ENCODE measurements at regions not wholly inside any gene's neighbourhood (a gene's known extent, or its start where the extent isn't known, plus 50 kb on each side); places are given as distances from the start of the nearest gene placed in this dataset.

DNA sequence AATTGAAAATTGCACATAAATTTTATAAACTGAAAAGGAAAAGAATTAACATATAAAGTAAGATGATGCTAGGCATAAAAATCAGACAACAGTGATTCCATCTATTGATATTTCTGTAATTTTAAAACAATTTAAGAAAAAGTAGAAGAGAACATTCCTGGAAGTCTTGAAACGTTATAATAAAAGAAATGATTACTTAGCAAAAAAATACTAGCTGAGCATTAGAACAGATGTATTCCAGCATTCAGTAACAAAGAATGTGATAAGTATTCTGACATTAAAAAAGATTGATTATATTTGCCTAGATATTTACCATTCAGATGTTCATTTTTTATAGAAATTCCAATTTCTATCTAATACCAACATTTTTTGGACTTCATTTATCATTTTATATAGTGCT is 120.1 kb upstream of the PPP1R9A start:
- TF ChIP-seq, protein P1, sequence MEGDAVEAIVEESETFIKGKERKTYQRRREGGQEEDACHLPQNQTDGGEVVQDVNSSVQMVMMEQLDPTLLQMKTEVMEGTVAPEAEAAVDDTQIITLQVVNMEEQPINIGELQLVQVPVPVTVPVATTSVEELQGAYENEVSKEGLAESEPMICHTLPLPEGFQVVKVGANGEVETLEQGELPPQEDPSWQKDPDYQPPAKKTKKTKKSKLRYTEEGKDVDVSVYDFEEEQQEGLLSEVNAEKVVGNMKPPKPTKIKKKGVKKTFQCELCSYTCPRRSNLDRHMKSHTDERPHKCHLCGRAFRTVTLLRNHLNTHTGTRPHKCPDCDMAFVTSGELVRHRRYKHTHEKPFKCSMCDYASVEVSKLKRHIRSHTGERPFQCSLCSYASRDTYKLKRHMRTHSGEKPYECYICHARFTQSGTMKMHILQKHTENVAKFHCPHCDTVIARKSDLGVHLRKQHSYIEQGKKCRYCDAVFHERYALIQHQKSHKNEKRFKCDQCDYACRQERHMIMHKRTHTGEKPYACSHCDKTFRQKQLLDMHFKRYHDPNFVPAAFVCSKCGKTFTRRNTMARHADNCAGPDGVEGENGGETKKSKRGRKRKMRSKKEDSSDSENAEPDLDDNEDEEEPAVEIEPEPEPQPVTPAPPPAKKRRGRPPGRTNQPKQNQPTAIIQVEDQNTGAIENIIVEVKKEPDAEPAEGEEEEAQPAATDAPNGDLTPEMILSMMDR (conservative IDR thresholded peaks at IDR 0.05; ENCODE audit: low read depth, low read length): no peak
- no peak for TF ChIP-seq EZH2phosphoT487 (IDR thresholded peaks at IDR 0.05; ENCODE audit: borderline replicate concordance, low read length)

Data from PC-3 (cell line).